GM18502 (cell line): ENCODE measurements at regions not wholly inside any gene's neighbourhood (a gene's known extent, or its start where the extent isn't known, plus 50 kb on each side); places are given as distances from the start of the nearest gene placed in this dataset.

Experiments used
- ATAC-seq: cut with Tn5 transposase; IDR thresholded peaks from one replicate; pipeline ENCODE4 v1.9.1; 2021; ENCODE audit warnings: mild to moderate bottlenecking; ENCODE audit not compliant: unreplicated experiment, poor library complexity

DNA sequence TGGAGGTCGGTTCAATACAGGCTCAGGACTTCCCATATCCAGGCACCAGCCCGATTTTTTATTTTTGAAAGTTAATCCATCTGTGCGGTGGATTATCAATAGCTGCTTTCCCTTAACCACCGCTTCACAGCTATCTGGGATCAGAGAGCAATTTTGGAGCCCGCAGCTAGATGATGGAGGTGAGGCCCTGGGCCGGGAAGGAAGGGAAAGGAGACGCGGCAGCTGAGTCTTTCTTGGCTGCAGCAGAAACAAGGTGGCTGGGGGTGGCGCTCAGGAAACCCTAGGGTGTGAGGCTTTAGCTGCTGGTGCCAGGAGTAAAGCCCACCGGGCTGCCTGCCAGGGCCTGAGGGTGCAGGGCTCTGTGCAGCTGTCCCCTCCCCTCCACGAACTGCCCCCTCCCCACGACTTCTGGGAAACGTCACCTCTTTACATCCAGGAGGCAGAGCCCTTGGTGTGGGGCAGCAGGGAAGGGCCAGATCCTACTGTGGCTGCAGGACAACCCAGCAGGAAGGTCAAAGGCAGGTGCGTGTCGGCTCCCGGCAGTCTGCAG, 307.0 kb downstream of the ZNF536 start:
- ATAC-seq: no peak

DNA sequence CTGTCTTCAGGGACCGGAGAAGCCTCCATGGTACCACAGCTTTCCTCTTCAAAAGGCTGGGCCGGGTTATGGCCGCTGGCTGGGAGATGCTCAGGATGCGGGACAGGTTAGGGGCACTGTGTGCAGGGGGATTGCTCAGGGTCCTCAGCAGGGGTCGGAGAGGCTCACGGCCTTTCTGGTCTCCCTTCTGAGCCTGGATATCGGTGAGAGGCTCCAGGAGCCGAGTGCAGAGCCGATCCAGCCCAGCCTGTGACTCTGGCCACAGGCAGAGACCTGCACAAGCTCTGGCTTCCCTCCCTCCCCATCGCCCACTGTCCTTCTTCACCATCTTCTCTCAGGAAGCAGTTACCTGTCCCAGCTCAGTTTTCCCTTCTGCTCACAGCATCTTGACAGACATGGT, 306.0 kb downstream of the ZNF536 start:
- ATAC-seq: no peak

- no peak for ATAC-seq
Measured at GRCh38 chr19:30677702-30678101, 305.5 kb downstream of the ZNF536 start.

GRCh38 chr19:30676990-30677679, 305.0 kb downstream of the ZNF536 start:
- ATAC-seq: no peak

DNA sequence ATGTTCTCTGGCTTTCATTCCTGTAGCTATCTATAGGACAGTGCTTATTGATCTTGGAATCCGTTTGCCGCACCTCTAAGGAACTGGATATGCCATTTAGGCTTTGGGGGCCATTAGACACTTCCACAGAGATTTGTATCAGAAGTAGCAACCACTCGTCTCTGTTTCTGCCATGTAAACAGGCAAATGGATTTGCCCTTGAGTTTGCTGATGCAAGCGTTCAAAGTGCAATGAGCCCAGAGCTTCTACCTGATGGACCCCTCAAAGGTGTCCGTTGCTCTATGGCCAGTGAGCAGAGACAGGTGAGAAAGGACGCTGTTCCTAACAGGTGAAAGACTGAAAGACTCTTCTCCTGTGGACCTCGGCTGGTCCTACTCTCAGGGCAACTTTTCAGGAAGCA, 302.9 kb downstream of the ZNF536 start:
- ATAC-seq: no peak

DNA sequence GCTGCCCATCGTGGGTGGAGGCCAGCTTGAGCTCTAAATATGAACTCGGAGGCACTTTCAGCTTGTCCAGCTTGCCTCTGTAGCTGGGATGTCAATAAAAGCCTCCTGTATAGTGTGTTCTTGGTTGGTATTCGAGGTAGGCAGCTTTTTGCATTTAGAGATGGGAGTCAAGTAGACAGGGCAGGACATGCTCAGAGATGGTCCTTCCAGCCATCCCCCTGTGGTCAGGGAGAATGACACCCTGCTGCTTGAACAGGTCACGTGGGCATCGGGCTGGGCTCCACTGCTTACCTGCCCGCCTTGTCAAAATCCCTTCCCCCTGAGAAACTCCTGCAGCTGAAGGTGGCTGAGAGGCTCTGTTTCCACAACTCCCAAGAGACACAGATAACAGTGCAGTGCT, 302.5 kb downstream of the ZNF536 start:
- no peak for ATAC-seq

GRCh38 chr19:30673336-30673735, 301.2 kb downstream of the ZNF536 start:
- ATAC-seq: no peak

GRCh38 chr19:30672926-30673325, 300.7 kb downstream of the ZNF536 start:
- no peak for ATAC-seq

- ATAC-seq: no peak
Measured at GRCh38 chr19:30671622-30672051, 299.5 kb downstream of the ZNF536 start.

DNA sequence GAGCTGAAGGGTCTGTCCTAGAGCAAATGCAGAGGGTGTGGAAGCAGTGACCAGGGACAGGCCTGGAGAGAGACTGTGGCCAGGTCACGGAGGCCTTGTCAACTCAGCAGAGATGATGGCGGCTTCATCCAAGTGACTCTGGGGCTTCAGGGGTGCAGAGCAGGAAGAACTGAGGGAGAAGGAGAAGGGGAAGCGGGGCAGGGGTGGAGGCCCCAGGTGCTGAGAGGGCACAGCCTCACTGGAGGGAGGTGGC, 299.1 kb downstream of the ZNF536 start:
- ATAC-seq: no peak

- ATAC-seq: no peak
Measured at GRCh38 chr19:30670562-30671366, 298.6 kb downstream of the ZNF536 start.

DNA sequence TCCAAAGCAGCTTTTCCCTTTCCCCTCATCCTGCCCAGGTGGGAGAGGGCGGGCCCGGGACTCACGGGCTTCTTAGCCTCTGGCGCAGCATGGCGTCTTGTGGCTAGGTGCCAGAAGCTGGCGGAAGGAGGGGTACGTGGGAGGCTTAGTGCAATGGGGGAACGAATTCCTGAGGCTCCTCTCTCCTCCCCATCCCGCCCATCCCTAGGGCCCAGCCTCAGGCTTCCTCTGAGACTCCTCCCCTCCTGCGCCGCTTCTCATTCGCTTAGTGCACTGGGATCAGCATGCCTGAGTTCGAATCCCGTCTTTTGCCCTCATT, 297.8 kb downstream of the ZNF536 start:
- ATAC-seq: no peak

GRCh38 chr19:30669329-30670010, 297.3 kb downstream of the ZNF536 start:
- ATAC-seq: no peak

- ATAC-seq: no peak
Measured at GRCh38 chr19:30668521-30669155, 296.5 kb downstream of the ZNF536 start.

GRCh38 chr19:30667746-30668145, 295.6 kb downstream of the ZNF536 start:
- no peak for ATAC-seq

DNA sequence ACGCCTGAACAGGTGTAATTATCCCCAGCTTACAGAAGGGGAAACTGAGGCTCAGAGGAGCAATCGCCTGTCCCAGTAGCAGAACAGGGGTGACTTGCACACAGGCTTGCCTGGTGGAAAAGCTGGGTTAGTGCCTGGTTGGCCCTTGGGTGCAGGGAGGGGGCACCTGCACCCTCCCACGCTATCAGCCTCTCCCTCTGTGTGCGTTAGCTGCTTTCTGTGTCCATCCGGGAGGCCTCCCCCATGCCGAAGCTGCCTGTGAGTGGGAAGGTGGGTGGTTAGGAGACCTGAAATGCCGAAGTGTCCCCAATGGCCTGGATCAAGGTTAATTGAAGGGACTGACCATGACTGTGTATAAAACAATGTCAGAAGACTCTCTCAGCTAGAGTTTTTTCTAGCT, 295.0 kb downstream of the ZNF536 start:
- no peak for ATAC-seq

- no peak for ATAC-seq
Measured at GRCh38 chr19:30666301-30666803, 294.2 kb downstream of the ZNF536 start.

GRCh38 chr19:30665449-30665848, 293.3 kb downstream of the ZNF536 start:
- no peak for ATAC-seq

- ATAC-seq: no peak
Measured at GRCh38 chr19:30663611-30664174, 291.5 kb downstream of the ZNF536 start.

- no peak for ATAC-seq
Measured at GRCh38 chr19:30662211-30662861, 290.2 kb downstream of the ZNF536 start.
